IMR-90 (cell line): ENCODE measurements at regions not wholly inside any gene's neighbourhood (a gene's known extent, or its start where the extent isn't known, plus 50 kb on each side); places are given as distances from the start of the nearest gene placed in this dataset.

ENCODE experiments used
- ATAC-seq: fragments of 200-7000 bp; cut with Tn5 transposase; 2 replicates; pipeline ENCODE4 v1.9.1; 2020; ENCODE audit warnings: low read depth, mild to moderate bottlenecking, moderate library complexity
- BruUV-seq: library from RNA; stranded (reverse); fragments of 400-500 nt; replicated peaks from 2 replicates; lab custom pipeline; 2021; lab: Mats Ljungman, UMichigan
- CTCF ChIA-PET: fragments of 300-600 bp; formaldehyde crosslinking; extraction: SDS; loops from one replicate; lab custom pipeline; 2021; ENCODE audit warnings: antibody characterized with exemption; lab: Yijun Ruan, JAX
- POLR2A ChIA-PET: fragments of 300-600 bp; sonication (Branson Sonifier 250); formaldehyde crosslinking; loops from one replicate; lab custom pipeline; 2022; ENCODE audit warnings: antibody characterized with exemption; ENCODE audit not compliant: unreplicated experiment; lab: Charles Lee
- DNase-seq: peaks from one replicate; pipeline ENCODE4 v3.0.0; 2013
- H2AFZ ChIP-seq: replicated peaks from 2 replicates; pipeline ENCODE3; 2013; ENCODE audit warnings: low read length, mild to moderate bottlenecking; ENCODE audit not compliant: poor library complexity
- H2AK5ac ChIP-seq: 2 replicates; pipeline ENCODE4 v1.6.1; 2013; ENCODE audit warnings: low read depth, low read length, inconsistent platforms
- H2AK9ac ChIP-seq: replicated peaks from 2 replicates; pipeline ENCODE3; 2013; ENCODE audit warnings: mild to moderate bottlenecking, low read depth, low read length, moderate library complexity; ENCODE audit not compliant: poor library complexity
- H2BK120ac ChIP-seq: 2 replicates; pipeline ENCODE4 v1.6.1; 2013; ENCODE audit warnings: low read depth, low read length, inconsistent platforms
- H2BK15ac ChIP-seq: 3 replicates; pipeline ENCODE4 v1.6.1; 2013; ENCODE audit warnings: low read depth, low read length, inconsistent platforms
- H2BK20ac ChIP-seq: 2 replicates; pipeline ENCODE4 v1.6.1; 2013; ENCODE audit warnings: low read depth, mild to moderate bottlenecking, inconsistent platforms, low read length, moderate library complexity
- H2BK5ac ChIP-seq: 2 replicates; pipeline ENCODE4 v1.6.1; 2013; ENCODE audit warnings: mild to moderate bottlenecking, low read depth, low read length, inconsistent platforms; ENCODE audit not compliant: poor library complexity, severe bottlenecking
- H3K14ac ChIP-seq: replicated peaks from 2 replicates; pipeline ENCODE4 v1.6.1; 2013; ENCODE audit warnings: low read depth, low read length, inconsistent platforms
- H3K18ac ChIP-seq: 2 replicates; pipeline ENCODE4 v1.6.1; 2013; ENCODE audit warnings: low read depth, low read length, control low read depth
- H3K23ac ChIP-seq: 2 replicates; pipeline ENCODE4 v1.6.1; 2013; ENCODE audit warnings: low read depth, low read length, inconsistent platforms
- H3K27ac ChIP-seq: 2 replicates; pipeline ENCODE4 v1.5.1; 2013; ENCODE audit warnings: mild to moderate bottlenecking, control low read depth, low read length; ENCODE audit not compliant: insufficient read depth
- H3K27me3 ChIP-seq: 2 replicates; pipeline ENCODE4 v1.6.1; 2013; ENCODE audit warnings: low read length; ENCODE audit not compliant: control insufficient read depth, insufficient read depth
- H3K36me3 ChIP-seq: 2 replicates; pipeline ENCODE4 v1.6.1; 2013; ENCODE audit warnings: low read length, mixed read lengths; ENCODE audit not compliant: control insufficient read depth, insufficient read depth
- H3K4ac ChIP-seq: 2 replicates; pipeline ENCODE4 v1.6.1; 2013; ENCODE audit warnings: low read depth, low read length, inconsistent platforms
- H3K4me1 ChIP-seq: 2 replicates; pipeline ENCODE4 v1.6.1; 2013; ENCODE audit warnings: low read length, mixed read lengths; ENCODE audit not compliant: control insufficient read depth, insufficient read depth
- H3K4me2 ChIP-seq: 2 replicates; pipeline ENCODE4 v1.6.1; 2013; ENCODE audit warnings: low read depth, mild to moderate bottlenecking, control low read depth, low read length, moderate library complexity
- H3K4me3 ChIP-seq: 2 replicates; pipeline ENCODE4 v1.5.1; 2013; ENCODE audit warnings: low read depth, mild to moderate bottlenecking, control low read depth, low read length, moderate library complexity; ENCODE audit not compliant: insufficient read depth
- H3K56ac ChIP-seq: 2 replicates; pipeline ENCODE4 v1.6.1; 2013; ENCODE audit warnings: low read length, inconsistent platforms; ENCODE audit not compliant: insufficient read depth; ENCODE audit errors: extremely low read depth
- H3K79me1 ChIP-seq, 2 experiments: 2 replicates each; pipeline ENCODE4 v1.6.1; 2013; ENCODE audit warnings: low read length in 2 of 2, inconsistent platforms in 1 of 2, low read depth in 1 of 2
- H3K9ac ChIP-seq: 2 replicates; pipeline ENCODE4 v1.6.1; 2013; ENCODE audit warnings: low read depth, low read length, control low read depth
- H3K9me1 ChIP-seq: 2 replicates; pipeline ENCODE4 v1.6.1; 2013; ENCODE audit warnings: low read length, inconsistent platforms; ENCODE audit not compliant: insufficient read depth
- H3K9me3 ChIP-seq: 2 replicates; pipeline ENCODE4 v1.6.1; 2013; ENCODE audit warnings: low read length; ENCODE audit not compliant: control insufficient read depth, insufficient read depth
- H4K20me1 ChIP-seq: 2 replicates; pipeline ENCODE4 v1.6.1; 2013; ENCODE audit warnings: low read length, inconsistent platforms; ENCODE audit not compliant: insufficient read depth
- H4K5ac ChIP-seq: 2 replicates; pipeline ENCODE4 v1.6.1; 2013; ENCODE audit warnings: mild to moderate bottlenecking, low read depth, low read length, control low read depth
- H4K8ac ChIP-seq, 2 experiments: 2 replicates each; pipeline ENCODE4 v1.6.1; 2013; ENCODE audit warnings: low read depth in 2 of 2, low read length in 2 of 2, control low read depth in 1 of 2, inconsistent platforms in 1 of 2
- H4K91ac ChIP-seq: 2 replicates; pipeline ENCODE4 v1.6.1; 2013; ENCODE audit warnings: low read depth, low read length, inconsistent platforms; ENCODE audit not compliant: insufficient read depth
- BHLHE40 ChIP-seq: fragments of 150-350 bp; IDR thresholded peaks from 2 replicates; pipeline ENCODE4 v1.6.1; 2016; ENCODE audit warnings: mild to moderate bottlenecking, low read depth, low read length
- CHD1 ChIP-seq: IDR thresholded peaks from 2 replicates; pipeline ENCODE4 v1.6.1; 2012; ENCODE audit warnings: low read depth, low read length, improper control_type of control experiment
- NFE2L2 ChIP-seq: fragments of 150-350 bp; IDR thresholded peaks from 2 replicates; pipeline ENCODE4 v1.6.1; 2016; ENCODE audit warnings: low read depth, mild to moderate bottlenecking, low read length
- POLR2A ChIP-seq: IDR thresholded peaks from 2 replicates; pipeline ENCODE4 v1.6.1; 2012; ENCODE audit warnings: mild to moderate bottlenecking, low read depth, low read length
- WGBS, 2 experiments: methylation state at CpG; one replicate each; pipeline versions ENCODE4 v1.1.5 to v1.1.7; 2013; ENCODE audit warnings: missing lambda C conversion rate in 2 of 2; ENCODE audit not compliant: insufficient read length in 1 of 2; ENCODE audit errors: extremely low coverage in 2 of 2; 5-methylcytosine and 5-hydroxymethylcytosine counted together
- dilution Hi-C: fragments of 300-500 bp; cut with HindIII; formaldehyde crosslinking; loops from one replicate; pipeline ENCODE4 v1.14.3; 2018; ENCODE audit warnings: low sequenced_read_pairs; ENCODE audit not compliant: unreplicated experiment
- in situ Hi-C: fragments of 300-500 bp; cut with MboI; formaldehyde crosslinking; loops from 3 replicates; pipeline ENCODE4 v1.14.3; 2019; ENCODE audit warnings: low sequenced_read_pairs, inconsistent platforms, mixed read lengths
- intact Hi-C: fragments of 100-400 bp; cut with micrococcal nuclease; formaldehyde crosslinking; loops from 2 replicates; pipeline ENCODE4 v1.10.0; 2022
- TF ChIP-seq, protein P1 (sequence below): conservative IDR thresholded peaks from 2 replicates; pipeline ENCODE4 v1.5.1; 2012; ENCODE audit warnings: mild to moderate bottlenecking, low read depth, low read length, improper control_type of control experiment

- TF ChIP-seq BHLHE40: no peak
- no peak for TF ChIP-seq POLR2A
- TF ChIP-seq CHD1: no peak
- TF ChIP-seq, protein P1, sequence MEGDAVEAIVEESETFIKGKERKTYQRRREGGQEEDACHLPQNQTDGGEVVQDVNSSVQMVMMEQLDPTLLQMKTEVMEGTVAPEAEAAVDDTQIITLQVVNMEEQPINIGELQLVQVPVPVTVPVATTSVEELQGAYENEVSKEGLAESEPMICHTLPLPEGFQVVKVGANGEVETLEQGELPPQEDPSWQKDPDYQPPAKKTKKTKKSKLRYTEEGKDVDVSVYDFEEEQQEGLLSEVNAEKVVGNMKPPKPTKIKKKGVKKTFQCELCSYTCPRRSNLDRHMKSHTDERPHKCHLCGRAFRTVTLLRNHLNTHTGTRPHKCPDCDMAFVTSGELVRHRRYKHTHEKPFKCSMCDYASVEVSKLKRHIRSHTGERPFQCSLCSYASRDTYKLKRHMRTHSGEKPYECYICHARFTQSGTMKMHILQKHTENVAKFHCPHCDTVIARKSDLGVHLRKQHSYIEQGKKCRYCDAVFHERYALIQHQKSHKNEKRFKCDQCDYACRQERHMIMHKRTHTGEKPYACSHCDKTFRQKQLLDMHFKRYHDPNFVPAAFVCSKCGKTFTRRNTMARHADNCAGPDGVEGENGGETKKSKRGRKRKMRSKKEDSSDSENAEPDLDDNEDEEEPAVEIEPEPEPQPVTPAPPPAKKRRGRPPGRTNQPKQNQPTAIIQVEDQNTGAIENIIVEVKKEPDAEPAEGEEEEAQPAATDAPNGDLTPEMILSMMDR: no peak
- TF ChIP-seq NFE2L2: no peak
- ATAC-seq (no peak), DNase-seq (no peak)
- Histone ChIP-seq H3K4me1 (no peaks in the 10 kb centered on the region), H3K27me3 (peaks cover 23% of the 10 kb centered on the region), H3K18ac (no peak overlapping the region), H3K23ac (no peak overlapping the region), H3K9ac (no peak overlapping the region), H3K27ac (no peak overlapping the region), H3K9me3 (no peaks in the 10 kb centered on the region), H2BK120ac (no peak overlapping the region), H4K5ac (no peak overlapping the region), H3K14ac (no peak overlapping the region), H2AK9ac (no peak overlapping the region), H4K20me1 (no peaks in the 10 kb centered on the region), H3K56ac (no peak overlapping the region), H3K9me1 (no peaks in the 10 kb centered on the region), H4K8ac (no peak overlapping the region), H3K4ac (no peak overlapping the region), H2BK5ac (no peak overlapping the region), H2BK15ac (no peak overlapping the region), H4K91ac (no peak overlapping the region), H2AK5ac (no peak overlapping the region), H3K4me2 (no peak overlapping the region), H2BK20ac (no peak overlapping the region), H3K4me3 (no peak overlapping the region), H2AFZ (no peak overlapping the region), H3K36me3 (no peaks in the 10 kb centered on the region), H3K79me1 (no peaks in the 10 kb centered on the region)
- dilution Hi-C loops (no loop called here), in situ Hi-C loops (no loop called here), intact Hi-C loops (loop anchor here (10.0 kb wide), 1 partner anchor 56 kb away; no protein-coding TSS in a partner anchor)
- ChIA-PET POLR2A (no interaction called here), CTCF (no interaction called here)
- BruUV-seq: no TSS peak
- WGBS, 2 experiments: no CpG with 5 or more reads among the region's 3 CpGs
These were observed 373.3 kb downstream of the ARHGEF28 start for GRCh38 chr5:73999297-73999696.
